Uterus (tissue), 2 donors: ENCODE measurements at regions not wholly inside any gene's neighbourhood (a gene's known extent, or its start where the extent isn't known, plus 50 kb on each side); places are given as distances from the start of the nearest gene placed in this dataset.

ENCODE experiments used
- POLR2A ChIP-seq, 2 donors: fragments of 450-650 bp; IDR thresholded peaks; one replicate each; pipeline ENCODE4 v1.6.1; 2016; ENCODE audit warnings: antibody characterized with exemption in 2 of 2, mild to moderate bottlenecking in 1 of 2, moderate library complexity in 1 of 2
- TF ChIP-seq, protein P1 (sequence below), 4 experiments: fragments of 200-600 bp in 2 of 4; fragments of 450-650 bp in 2 of 4; sonication (generic) in 2 of 4; IDR thresholded peaks; one replicate each; pipeline ENCODE4 v1.5.1; 2016 to 2019; ENCODE audit warnings: antibody characterized with exemption in 4 of 4, mild to moderate bottlenecking in 2 of 4, moderate library complexity in 1 of 4

DNA sequence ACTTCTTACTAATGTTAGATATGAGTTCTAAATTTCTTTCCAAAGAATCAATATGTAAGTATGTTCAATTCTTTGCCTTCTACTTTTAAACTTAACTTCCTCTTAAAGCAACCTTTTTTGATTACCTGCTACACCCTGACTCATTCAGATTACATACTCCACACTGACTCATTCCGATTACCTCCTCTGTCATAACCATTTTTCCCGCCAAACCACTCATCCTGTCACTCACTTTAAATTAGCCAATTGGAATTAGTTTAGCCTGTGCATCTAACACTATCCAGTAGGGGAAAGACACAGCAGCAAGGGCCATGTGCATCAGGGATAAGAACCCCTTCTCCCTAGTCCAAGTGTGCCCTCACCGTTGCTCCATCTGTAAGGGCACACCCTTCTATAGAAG is 815.5 kb downstream of the BRINP3 start:
- TF ChIP-seq, protein P1, sequence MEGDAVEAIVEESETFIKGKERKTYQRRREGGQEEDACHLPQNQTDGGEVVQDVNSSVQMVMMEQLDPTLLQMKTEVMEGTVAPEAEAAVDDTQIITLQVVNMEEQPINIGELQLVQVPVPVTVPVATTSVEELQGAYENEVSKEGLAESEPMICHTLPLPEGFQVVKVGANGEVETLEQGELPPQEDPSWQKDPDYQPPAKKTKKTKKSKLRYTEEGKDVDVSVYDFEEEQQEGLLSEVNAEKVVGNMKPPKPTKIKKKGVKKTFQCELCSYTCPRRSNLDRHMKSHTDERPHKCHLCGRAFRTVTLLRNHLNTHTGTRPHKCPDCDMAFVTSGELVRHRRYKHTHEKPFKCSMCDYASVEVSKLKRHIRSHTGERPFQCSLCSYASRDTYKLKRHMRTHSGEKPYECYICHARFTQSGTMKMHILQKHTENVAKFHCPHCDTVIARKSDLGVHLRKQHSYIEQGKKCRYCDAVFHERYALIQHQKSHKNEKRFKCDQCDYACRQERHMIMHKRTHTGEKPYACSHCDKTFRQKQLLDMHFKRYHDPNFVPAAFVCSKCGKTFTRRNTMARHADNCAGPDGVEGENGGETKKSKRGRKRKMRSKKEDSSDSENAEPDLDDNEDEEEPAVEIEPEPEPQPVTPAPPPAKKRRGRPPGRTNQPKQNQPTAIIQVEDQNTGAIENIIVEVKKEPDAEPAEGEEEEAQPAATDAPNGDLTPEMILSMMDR (IDR thresholded peaks at IDR 0.05), result no peak
- no peak for TF ChIP-seq POLR2A (IDR thresholded peaks at IDR 0.05)
